Muscle layer of duodenum (tissue), 2 donors: ENCODE measurements at regions not wholly inside any gene's neighbourhood (a gene's known extent, or its start where the extent isn't known, plus 50 kb on each side); places are given as distances from the start of the nearest gene placed in this dataset.

Experiments used
- H3K27ac ChIP-seq: one replicate; pipeline ENCODE4 v1.7.0; 2013; ENCODE audit warnings: mild to moderate bottlenecking, low read length
- H3K27me3 ChIP-seq: one replicate; pipeline ENCODE4 v1.7.0; 2013; ENCODE audit warnings: low read depth, mild to moderate bottlenecking, control low read depth, low read length
- H3K36me3 ChIP-seq, 2 donors: one replicate each; pipeline ENCODE4 v1.7.0; 2013; ENCODE audit warnings: low read length in 2 of 2, control low read depth in 1 of 2, mild to moderate bottlenecking in 1 of 2; ENCODE audit not compliant: insufficient read depth in 2 of 2, control insufficient read depth in 1 of 2
- H3K4me1 ChIP-seq, 2 donors: one replicate each; pipeline ENCODE4 v1.7.0; 2013; ENCODE audit warnings: low read length in 2 of 2, mild to moderate bottlenecking in 2 of 2, control low read depth in 1 of 2, moderate library complexity in 1 of 2; ENCODE audit not compliant: insufficient read depth in 2 of 2, control insufficient read depth in 1 of 2
- H3K4me3 ChIP-seq, 2 donors: one replicate each; pipeline ENCODE4 v1.7.0; 2013; ENCODE audit warnings: low read length in 2 of 2, low read depth in 1 of 2, mild to moderate bottlenecking in 1 of 2
- H3K9me3 ChIP-seq, 2 donors: one replicate each; pipeline ENCODE4 v1.7.0; 2013; ENCODE audit warnings: low read length in 2 of 2, control low read depth in 1 of 2, mild to moderate bottlenecking in 1 of 2; ENCODE audit not compliant: control insufficient read depth in 1 of 2
- donor health status: healthy.

DNA sequence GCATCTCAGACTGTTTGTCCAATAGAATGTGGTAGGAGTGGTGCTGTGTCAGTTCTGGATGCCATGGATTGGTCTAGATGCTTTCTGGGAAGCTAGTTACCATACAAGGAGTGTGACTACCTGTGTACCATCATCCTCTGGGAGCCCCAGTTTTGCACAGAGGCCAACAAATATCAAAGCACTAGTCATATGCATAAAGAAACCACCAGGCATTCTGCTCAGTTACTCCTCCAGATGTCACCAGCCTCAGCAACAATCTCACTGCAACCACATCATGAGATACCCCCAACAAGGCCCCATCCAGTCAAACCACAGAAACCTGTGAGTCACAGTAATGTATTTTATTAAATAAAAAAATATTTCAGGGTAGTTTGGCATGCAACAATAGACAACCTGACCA lies 435.8 kb upstream of the CPEB2 start:
- Histone ChIP-seq H3K27ac (no peak overlapping the region), H3K9me3 (no peaks in the 10 kb centered on the region), H3K4me3 (no peak overlapping the region), H3K36me3 (no peaks in the 10 kb centered on the region), H3K4me1 (no peaks in the 10 kb centered on the region), H3K27me3 (no peaks in the 10 kb centered on the region)

DNA sequence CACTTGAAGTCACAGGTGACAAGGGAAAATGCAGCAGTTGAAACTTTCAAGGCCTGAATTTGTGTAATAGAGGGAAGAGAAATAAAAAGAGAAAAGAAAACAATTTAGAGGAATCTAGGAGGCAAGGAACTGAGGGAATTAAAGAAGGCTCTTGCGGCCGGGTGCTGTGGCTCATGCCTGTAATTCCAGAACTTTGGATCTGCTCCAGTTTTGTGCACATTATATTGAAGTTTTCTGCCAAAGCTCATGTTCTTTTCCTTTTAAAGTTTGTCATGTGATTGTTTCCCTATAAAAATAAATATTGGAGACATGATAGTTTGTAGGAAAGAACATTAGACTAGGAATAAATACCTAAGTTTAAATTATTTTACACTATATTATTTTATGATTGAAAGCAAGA lies 433.9 kb upstream of the CPEB2 start:
- H3K4me1 ChIP-seq: no peaks in the 10 kb centered on the region
- no peaks in the 10 kb centered on the region for H3K27me3 ChIP-seq
- H3K36me3 ChIP-seq: no peaks in the 10 kb centered on the region
- H3K9me3 ChIP-seq: no peaks in the 10 kb centered on the region
- H3K4me3 ChIP-seq: no peak overlapping the region
- no peak overlapping the region for H3K27ac ChIP-seq

DNA sequence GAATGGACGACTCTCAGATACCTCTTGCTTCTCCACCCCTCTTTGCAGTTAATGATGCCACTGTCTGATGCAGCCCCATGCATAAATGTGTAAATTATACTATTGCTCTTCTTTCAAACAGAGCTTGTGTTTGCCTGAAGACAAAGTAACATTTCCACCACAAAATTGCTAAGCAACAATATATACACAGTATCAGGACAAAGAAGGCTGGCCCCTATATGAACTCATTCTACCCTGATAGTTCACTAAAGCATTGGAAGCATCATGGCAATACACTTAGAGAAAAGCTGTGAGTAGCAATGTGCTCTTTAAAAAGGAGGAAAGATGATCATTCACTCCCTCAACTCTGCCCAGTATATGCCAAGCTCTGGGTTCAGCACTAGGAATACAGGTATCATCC lies 427.0 kb upstream of the CPEB2 start:
- no peaks in the 10 kb centered on the region for H3K36me3 ChIP-seq
- no peaks in the 10 kb centered on the region for H3K9me3 ChIP-seq
- H3K4me1 ChIP-seq: no peaks in the 10 kb centered on the region
- H3K27ac ChIP-seq: no peak overlapping the region
- no peak overlapping the region for H3K4me3 ChIP-seq
- H3K27me3 ChIP-seq: no peaks in the 10 kb centered on the region

DNA sequence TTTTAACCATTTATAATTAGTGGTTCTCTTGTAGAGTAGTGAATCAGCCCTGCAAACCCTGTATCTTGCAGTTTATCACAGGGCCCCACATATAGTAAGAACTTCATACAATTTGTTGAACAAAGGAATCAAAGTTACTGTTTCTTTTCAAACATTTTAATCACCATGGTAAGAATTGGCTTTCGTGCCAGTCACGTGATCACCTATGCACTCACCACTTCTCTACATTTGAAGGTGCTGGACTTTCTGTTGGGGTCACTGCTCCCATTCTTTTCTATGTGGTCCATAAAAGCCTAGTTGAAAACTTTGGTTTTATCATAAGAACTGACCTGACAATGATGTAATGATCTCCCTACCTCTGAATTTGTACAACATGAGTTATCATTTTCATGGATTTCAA lies 426.4 kb upstream of the CPEB2 start:
- Histone ChIP-seq H3K27ac (no peak overlapping the region), H3K4me3 (no peak overlapping the region), H3K9me3 (no peaks in the 10 kb centered on the region), H3K36me3 (no peaks in the 10 kb centered on the region), H3K27me3 (no peaks in the 10 kb centered on the region), H3K4me1 (no peaks in the 10 kb centered on the region)

DNA sequence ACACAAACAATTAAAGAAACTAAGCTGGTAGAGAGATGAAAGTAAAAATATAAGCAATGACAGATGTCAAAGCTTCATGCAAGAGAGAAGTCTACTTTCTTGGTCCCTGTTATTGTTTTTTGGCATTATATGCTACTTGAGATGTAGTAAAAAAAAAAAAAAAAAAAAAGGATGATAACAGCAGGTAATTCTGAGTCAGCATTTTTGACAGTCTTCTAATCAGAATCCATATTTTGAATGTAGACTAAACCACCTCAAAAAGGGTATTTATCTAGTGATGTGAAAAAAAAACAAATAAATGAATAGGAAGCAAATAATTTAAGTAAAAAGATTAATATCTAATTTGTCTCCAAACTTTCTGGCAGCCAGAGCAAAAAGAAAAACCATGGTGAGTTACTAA lies 422.2 kb upstream of the CPEB2 start:
- H3K4me3 ChIP-seq: no peak overlapping the region
- H3K27ac ChIP-seq: no peak overlapping the region
- no peaks in the 10 kb centered on the region for H3K4me1 ChIP-seq
- no peaks in the 10 kb centered on the region for H3K36me3 ChIP-seq
- no peaks in the 10 kb centered on the region for H3K9me3 ChIP-seq
- H3K27me3 ChIP-seq: no peaks in the 10 kb centered on the region

DNA sequence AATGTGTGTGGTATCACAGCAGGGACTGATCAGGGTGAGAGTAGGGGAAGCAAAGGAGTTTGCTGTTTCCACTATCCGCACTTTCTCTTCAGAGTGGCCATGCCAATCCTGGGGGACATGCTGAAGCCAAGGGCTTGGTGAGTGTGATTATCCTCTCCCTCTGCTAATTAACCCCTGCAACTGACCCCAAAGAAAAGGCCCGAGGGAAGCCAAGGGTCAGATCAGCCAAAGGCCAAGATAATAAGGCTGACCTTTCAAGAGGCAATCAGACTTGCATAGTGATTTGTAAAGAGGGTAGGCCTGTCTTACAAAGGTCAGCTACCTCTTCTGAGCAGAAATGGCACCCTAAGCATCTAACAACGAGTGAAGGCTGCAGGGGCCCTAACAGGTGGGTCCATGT lies 420.5 kb upstream of the CPEB2 start:
- no peaks in the 10 kb centered on the region for H3K36me3 ChIP-seq
- no peaks in the 10 kb centered on the region for H3K4me1 ChIP-seq
- no peak overlapping the region for H3K27ac ChIP-seq
- no peaks in the 10 kb centered on the region for H3K9me3 ChIP-seq
- H3K4me3 ChIP-seq: no peak overlapping the region
- no peaks in the 10 kb centered on the region for H3K27me3 ChIP-seq

DNA sequence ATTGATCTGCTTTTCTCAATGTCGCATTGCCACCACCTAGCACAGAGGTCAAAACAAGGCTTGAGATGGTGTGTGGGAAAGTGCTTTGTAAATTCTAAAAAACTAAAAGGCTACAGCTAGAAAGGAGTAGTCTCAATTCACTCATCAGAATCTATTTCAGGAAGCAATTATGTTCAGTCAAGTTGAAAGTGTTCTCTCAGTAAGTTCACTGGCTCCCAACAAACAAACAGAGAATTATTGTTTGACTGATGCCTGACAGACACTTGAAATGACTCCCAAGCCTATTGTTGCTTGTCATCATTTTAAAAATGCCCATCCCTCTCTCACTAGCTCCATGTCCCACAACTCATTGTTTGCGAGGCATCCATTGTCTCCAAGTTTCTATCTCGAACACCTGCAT lies 419.6 kb upstream of the CPEB2 start:
- H3K27me3 ChIP-seq: no peaks in the 10 kb centered on the region
- no peaks in the 10 kb centered on the region for H3K4me1 ChIP-seq
- H3K4me3 ChIP-seq: no peak overlapping the region
- H3K36me3 ChIP-seq: no peaks in the 10 kb centered on the region
- no peak overlapping the region for H3K27ac ChIP-seq
- H3K9me3 ChIP-seq: no peaks in the 10 kb centered on the region

DNA sequence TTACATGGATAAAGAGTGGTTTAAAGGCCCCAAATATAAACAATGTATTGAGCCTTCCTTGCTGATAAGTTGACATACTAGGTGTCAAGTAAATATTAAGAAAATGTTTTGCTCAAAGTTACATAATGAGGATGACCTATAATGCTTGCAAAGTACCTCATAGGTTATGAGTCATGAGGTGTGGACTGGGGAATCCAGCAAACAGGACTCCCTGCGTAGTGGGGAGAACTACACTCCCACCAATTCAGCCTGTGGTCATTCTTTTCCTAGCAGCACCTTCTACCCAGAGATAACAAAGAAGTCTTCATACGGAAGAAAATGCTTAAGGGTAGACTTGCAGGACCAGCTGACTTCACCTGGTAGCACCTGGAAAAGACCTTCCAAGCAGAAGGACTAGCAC lies 418.9 kb upstream of the CPEB2 start:
- no peaks in the 10 kb centered on the region for H3K9me3 ChIP-seq
- H3K4me3 ChIP-seq: no peak overlapping the region
- no peaks in the 10 kb centered on the region for H3K36me3 ChIP-seq
- no peak overlapping the region for H3K27ac ChIP-seq
- no peaks in the 10 kb centered on the region for H3K27me3 ChIP-seq
- H3K4me1 ChIP-seq: no peaks in the 10 kb centered on the region

DNA sequence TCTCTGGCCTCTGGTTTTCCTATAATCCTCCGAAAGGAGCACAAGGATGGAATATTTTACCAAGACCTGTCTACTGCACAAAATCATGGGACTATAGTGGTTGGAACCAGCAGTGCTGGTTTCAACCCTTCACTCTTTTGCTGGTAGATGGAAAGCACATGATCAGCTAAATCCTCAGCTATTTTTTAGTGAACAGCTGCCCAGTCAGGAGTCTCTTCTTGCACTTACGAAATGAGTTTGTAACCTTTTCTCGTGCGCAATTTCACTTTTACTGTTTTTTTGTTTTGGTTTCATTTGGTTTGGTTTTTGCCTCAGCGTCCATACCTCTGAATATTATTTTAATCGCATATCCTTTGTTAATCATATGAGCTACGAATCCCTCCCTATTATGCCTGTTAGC lies 418.5 kb upstream of the CPEB2 start:
- H3K27me3 ChIP-seq: no peaks in the 10 kb centered on the region
- no peak overlapping the region for H3K27ac ChIP-seq
- H3K9me3 ChIP-seq: no peaks in the 10 kb centered on the region
- no peaks in the 10 kb centered on the region for H3K4me1 ChIP-seq
- H3K4me3 ChIP-seq: no peak overlapping the region
- no peaks in the 10 kb centered on the region for H3K36me3 ChIP-seq

DNA sequence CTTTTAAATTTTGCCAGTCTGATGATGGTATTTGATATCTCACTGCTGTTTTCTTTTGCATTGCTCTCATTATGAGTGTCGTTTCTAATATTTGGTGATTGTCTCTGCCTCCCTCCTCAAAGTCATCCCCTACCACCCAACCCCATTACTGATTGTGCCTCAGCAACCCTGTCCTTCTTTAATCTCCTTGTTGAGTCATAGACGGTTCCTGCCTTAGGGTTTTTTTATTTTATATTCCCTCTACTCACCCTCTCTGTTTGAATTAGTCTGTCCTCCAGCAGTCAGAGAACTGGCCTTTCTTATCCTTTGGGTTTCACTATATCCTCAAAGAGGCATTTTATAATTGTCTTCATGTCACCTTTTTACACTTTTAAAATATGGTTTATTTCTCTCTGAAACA lies 409.3 kb upstream of the CPEB2 start:
- no peaks in the 10 kb centered on the region for H3K27me3 ChIP-seq
- H3K9me3 ChIP-seq: no peaks in the 10 kb centered on the region
- H3K36me3 ChIP-seq: no peaks in the 10 kb centered on the region
- no peak overlapping the region for H3K27ac ChIP-seq
- H3K4me1 ChIP-seq: no peaks in the 10 kb centered on the region
- no peak overlapping the region for H3K4me3 ChIP-seq

DNA sequence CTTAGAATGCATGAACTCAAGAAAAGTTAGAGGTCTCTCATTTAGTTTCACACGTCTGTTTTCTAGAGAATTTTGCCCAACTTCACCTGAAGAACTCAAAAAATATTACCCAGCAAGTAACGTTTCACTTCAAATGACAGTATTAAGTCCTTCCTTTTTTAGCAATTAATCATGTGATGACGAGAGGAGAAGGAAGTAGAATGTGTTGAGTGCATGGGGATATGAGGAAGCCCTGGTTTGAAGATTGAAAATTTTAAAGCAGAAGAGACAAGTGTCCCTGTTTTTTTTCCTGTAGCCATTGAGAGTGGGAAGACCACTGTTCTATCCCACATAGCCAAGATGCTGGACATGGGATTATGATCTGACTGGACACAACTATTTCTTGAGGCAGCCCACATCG lies 406.3 kb upstream of the CPEB2 start:
- Histone ChIP-seq H3K9me3 (no peaks in the 10 kb centered on the region), H3K4me1 (no peaks in the 10 kb centered on the region), H3K4me3 (no peak overlapping the region), H3K27ac (no peak overlapping the region), H3K27me3 (no peaks in the 10 kb centered on the region), H3K36me3 (no peaks in the 10 kb centered on the region)

DNA sequence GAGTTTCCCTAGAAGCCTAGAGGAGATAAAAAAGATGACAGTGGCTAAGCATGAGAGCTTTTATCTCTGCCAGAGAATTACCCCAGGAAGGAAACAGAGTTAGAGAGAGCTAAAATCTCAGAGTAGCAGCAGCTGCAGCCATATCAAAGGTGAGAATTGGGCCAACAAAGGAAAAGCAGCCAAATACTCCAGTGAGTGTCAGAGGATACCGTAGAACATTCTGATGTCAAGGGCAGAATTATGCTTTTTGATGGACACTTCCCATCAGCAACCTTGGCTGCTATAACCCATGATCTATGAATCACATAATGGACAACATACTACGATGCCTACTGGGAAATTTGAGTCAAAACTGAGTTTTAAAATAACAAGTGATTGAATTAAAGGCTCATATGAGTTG lies 405.8 kb upstream of the CPEB2 start:
- no peak overlapping the region for H3K27ac ChIP-seq
- H3K36me3 ChIP-seq: no peaks in the 10 kb centered on the region
- no peaks in the 10 kb centered on the region for H3K4me1 ChIP-seq
- H3K27me3 ChIP-seq: no peaks in the 10 kb centered on the region
- no peak overlapping the region for H3K4me3 ChIP-seq
- no peaks in the 10 kb centered on the region for H3K9me3 ChIP-seq
